OCI-LY7 (cell line): ENCODE measurements at regions not wholly inside any gene's neighbourhood (a gene's known extent, or its start where the extent isn't known, plus 50 kb on each side); places are given as distances from the start of the nearest gene placed in this dataset.

Experiments
- BruUV-seq: library from RNA; stranded (reverse); fragments of 400-500 nt; replicated peaks from 2 replicates; lab custom pipeline; 2021; lab: Mats Ljungman, UMichigan
- CTCF ChIA-PET: fragments of 300-600 bp; sonication (Branson Sonifier 250); formaldehyde crosslinking; loops from one replicate; lab custom pipeline; 2022; ENCODE audit warnings: antibody characterized with exemption; ENCODE audit not compliant: unreplicated experiment; lab: Charles Lee
- POLR2A ChIA-PET: fragments of 300-600 bp; sonication (Branson Sonifier 250); formaldehyde crosslinking; loops from one replicate; lab custom pipeline; 2022; ENCODE audit warnings: antibody characterized with exemption; lab: Charles Lee
- DNase-seq: peaks from one replicate; pipeline ENCODE4 v3.0.0-alpha.2; 2015; ENCODE audit warnings: low spot score
- H2AFZ ChIP-seq: fragments of 200-600 bp; sonication (generic), shearing (Covaris generic); 2 replicates; pipeline ENCODE4 v1.6.1; 2014; ENCODE audit warnings: mild to moderate bottlenecking, antibody characterized with exemption, low read length, moderate library complexity
- H3K27ac ChIP-seq: fragments of 200-600 bp; sonication (generic); 2 replicates; pipeline ENCODE4 v1.5.1; 2014; ENCODE audit warnings: mixed run types, low read depth, mild to moderate bottlenecking, moderate library complexity, low read length, inconsistent platforms; ENCODE audit not compliant: poor library complexity, severe bottlenecking
- H3K36me3 ChIP-seq: fragments of 200-600 bp; sonication (generic); 2 replicates; pipeline ENCODE4 v1.6.1; 2014; ENCODE audit warnings: mild to moderate bottlenecking, antibody characterized with exemption, low read length, moderate library complexity, mixed read lengths; ENCODE audit not compliant: insufficient read depth
- H3K4me1 ChIP-seq: fragments of 200-600 bp; sonication (generic); 2 replicates; pipeline ENCODE4 v1.5.1; 2014; ENCODE audit warnings: mild to moderate bottlenecking, low read length; ENCODE audit not compliant: insufficient read depth, poor library complexity, severe bottlenecking
- H3K4me2 ChIP-seq: fragments of 200-600 bp; sonication (generic); 2 replicates; pipeline ENCODE4 v1.6.1; 2014; ENCODE audit warnings: mild to moderate bottlenecking, low read length
- H3K4me3 ChIP-seq: fragments of 200-600 bp; sonication (generic); 2 replicates; pipeline ENCODE4 v1.5.1; 2014; ENCODE audit warnings: mild to moderate bottlenecking, low read depth, low read length; ENCODE audit not compliant: poor library complexity, severe bottlenecking
- H3K79me2 ChIP-seq: fragments of 200-600 bp; sonication (generic); 2 replicates; pipeline ENCODE4 v1.6.1; 2016; ENCODE audit warnings: low read depth, mild to moderate bottlenecking, low read length, moderate library complexity, mixed read lengths; ENCODE audit not compliant: insufficient read depth
- H3K9me2 ChIP-seq: fragments of 200-600 bp; sonication (generic); 2 replicates; pipeline ENCODE4 v1.6.1; 2016; ENCODE audit warnings: mild to moderate bottlenecking, low read length, mixed read lengths; ENCODE audit not compliant: insufficient read depth
- H3K9me3 ChIP-seq: fragments of 200-600 bp; sonication (generic); 2 replicates; pipeline ENCODE4 v1.6.1; 2014; ENCODE audit warnings: mild to moderate bottlenecking, mixed run types, low read length, mixed read lengths
- H4K20me1 ChIP-seq: fragments of 200-600 bp; sonication (generic); 2 replicates; pipeline ENCODE4 v1.6.1; 2014; ENCODE audit warnings: mild to moderate bottlenecking, antibody characterized with exemption, low read length, moderate library complexity, mixed read lengths; ENCODE audit not compliant: insufficient read depth
- EZH2phosphoT487 ChIP-seq: fragments of 200-600 bp; sonication (generic); IDR thresholded peaks from 2 replicates; pipeline ENCODE4 v1.6.1; 2018; ENCODE audit warnings: low read depth, borderline replicate concordance, mild to moderate bottlenecking, mixed run types, antibody characterized with exemption, low read length, moderate library complexity, mixed read lengths
- intact Hi-C: fragments of 100-400 bp; cut with micrococcal nuclease; formaldehyde crosslinking; loops from one replicate; pipeline ENCODE4 v1.10.0; 2022; ENCODE audit not compliant: unreplicated experiment
- TF ChIP-seq, protein P1 (sequence below): fragments of 200-600 bp; sonication (generic); conservative IDR thresholded peaks from 2 replicates; pipeline ENCODE4 v1.5.1; 2014; ENCODE audit warnings: mild to moderate bottlenecking, antibody characterized with exemption, low read length, moderate library complexity, mixed read lengths

DNA sequence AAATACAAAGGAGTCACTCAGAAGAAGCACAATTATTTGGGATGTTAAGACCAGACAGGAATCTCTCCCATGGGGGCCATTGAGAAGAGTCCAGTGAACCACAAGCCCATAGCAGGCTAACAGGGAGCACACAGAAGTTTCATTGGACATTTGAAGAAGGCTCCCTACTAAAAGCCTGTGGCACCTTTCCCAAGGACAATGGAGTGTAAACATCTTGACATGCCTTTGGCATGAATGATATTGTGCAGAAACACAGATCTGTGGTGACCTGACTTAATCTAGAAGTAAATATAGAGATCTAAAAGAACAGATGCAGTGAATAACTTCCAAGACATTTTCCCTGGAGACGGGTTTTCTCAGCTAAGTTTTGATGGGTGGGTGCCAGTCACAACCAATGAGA lies 221.5 kb downstream of the EPHA4 start:
- BruUV-seq: no TSS peak
- TF ChIP-seq, protein P1, sequence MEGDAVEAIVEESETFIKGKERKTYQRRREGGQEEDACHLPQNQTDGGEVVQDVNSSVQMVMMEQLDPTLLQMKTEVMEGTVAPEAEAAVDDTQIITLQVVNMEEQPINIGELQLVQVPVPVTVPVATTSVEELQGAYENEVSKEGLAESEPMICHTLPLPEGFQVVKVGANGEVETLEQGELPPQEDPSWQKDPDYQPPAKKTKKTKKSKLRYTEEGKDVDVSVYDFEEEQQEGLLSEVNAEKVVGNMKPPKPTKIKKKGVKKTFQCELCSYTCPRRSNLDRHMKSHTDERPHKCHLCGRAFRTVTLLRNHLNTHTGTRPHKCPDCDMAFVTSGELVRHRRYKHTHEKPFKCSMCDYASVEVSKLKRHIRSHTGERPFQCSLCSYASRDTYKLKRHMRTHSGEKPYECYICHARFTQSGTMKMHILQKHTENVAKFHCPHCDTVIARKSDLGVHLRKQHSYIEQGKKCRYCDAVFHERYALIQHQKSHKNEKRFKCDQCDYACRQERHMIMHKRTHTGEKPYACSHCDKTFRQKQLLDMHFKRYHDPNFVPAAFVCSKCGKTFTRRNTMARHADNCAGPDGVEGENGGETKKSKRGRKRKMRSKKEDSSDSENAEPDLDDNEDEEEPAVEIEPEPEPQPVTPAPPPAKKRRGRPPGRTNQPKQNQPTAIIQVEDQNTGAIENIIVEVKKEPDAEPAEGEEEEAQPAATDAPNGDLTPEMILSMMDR: no peak
- no peak for TF ChIP-seq EZH2phosphoT487
- H3K9me3 ChIP-seq: no peaks in the 10 kb centered on the region
- H4K20me1 ChIP-seq: no peaks in the 10 kb centered on the region
- H3K79me2 ChIP-seq: no peaks in the 10 kb centered on the region
- H3K4me2 ChIP-seq: no peak overlapping the region
- no peaks in the 10 kb centered on the region for H3K9me2 ChIP-seq
- POLR2A ChIA-PET: interaction anchor here (0.6 to 0.7 kb wide), 2 partner anchors 35 to 114 kb away, joined by 3 read pairs; no protein-coding TSS in a partner anchor
- H2AFZ ChIP-seq: no peak overlapping the region
- H3K4me1 ChIP-seq: no peaks in the 10 kb centered on the region
- intact Hi-C loops: no loop called here
- CTCF ChIA-PET: no interaction called here
- H3K36me3 ChIP-seq: no peaks in the 10 kb centered on the region
- H3K4me3 ChIP-seq: no peak overlapping the region
- no peak overlapping the region for H3K27ac ChIP-seq
- DNase-seq: no peak

GRCh38 chr2:221353201-221353600 lies 218.9 kb downstream of the EPHA4 start:
- CTCF ChIA-PET: no interaction called here
- POLR2A ChIA-PET: interaction anchor here (0.5 kb wide), 1 partner anchor 213 kb away, joined by 5 read pairs; no protein-coding TSS in a partner anchor
- no TSS peak for BruUV-seq

GRCh38 chr2:221360312-221360711 lies 211.8 kb downstream of the EPHA4 start:
- Histone ChIP-seq H3K4me3 (no peak overlapping the region), H3K9me2 (no peaks in the 10 kb centered on the region), H3K36me3 (no peaks in the 10 kb centered on the region), H3K4me1 (no peaks in the 10 kb centered on the region), H2AFZ (no peak overlapping the region), H3K27ac (no peak overlapping the region), H4K20me1 (no peaks in the 10 kb centered on the region), H3K9me3 (no peaks in the 10 kb centered on the region), H3K4me2 (no peak overlapping the region), H3K79me2 (no peaks in the 10 kb centered on the region)
- BruUV-seq: no TSS peak
- CTCF ChIA-PET: no interaction called here
- TF ChIP-seq, protein P1: no peak
- no peak for TF ChIP-seq EZH2phosphoT487
- intact Hi-C loops: no loop called here
- DNase-seq: no peak
- POLR2A ChIA-PET: no interaction called here

More at GRCh38 chr2:221353201-221353600, 218.9 kb downstream of the EPHA4 start:
- Histone ChIP-seq H4K20me1 (no peaks in the 10 kb centered on the region), H3K36me3 (no peaks in the 10 kb centered on the region), H2AFZ (no peak overlapping the region), H3K4me1 (no peaks in the 10 kb centered on the region), H3K4me3 (no peak overlapping the region), H3K9me2 (no peaks in the 10 kb centered on the region), H3K27ac (no peak overlapping the region), H3K79me2 (no peaks in the 10 kb centered on the region), H3K4me2 (no peak overlapping the region), H3K9me3 (no peaks in the 10 kb centered on the region)
- TF ChIP-seq EZH2phosphoT487: no peak
- TF ChIP-seq, protein P1: no peak
- intact Hi-C loops: no loop called here
- DNase-seq: no peak
